Heart left ventricle (tissue), 13 donors: ENCODE measurements at regions not wholly inside any gene's neighbourhood (a gene's known extent, or its start where the extent isn't known, plus 50 kb on each side); places are given as distances from the start of the nearest gene placed in this dataset.

Experiments
- POLR2A ChIP-seq, 2 donors: fragments of 450-650 bp; IDR thresholded peaks; one replicate each; pipeline ENCODE4 v1.6.1; 2017; ENCODE audit warnings: antibody characterized with exemption in 2 of 2, mild to moderate bottlenecking in 2 of 2, moderate library complexity in 2 of 2
- TF ChIP-seq, protein P1 (sequence below), 12 donors: fragments of 200-600 bp; sonication (generic) in 4 of 12; IDR thresholded peaks; one replicate each; pipeline versions ENCODE4 v1.5.0 to v1.8.0; 2018 to 2022; ENCODE audit warnings: antibody characterized with exemption in 12 of 12, mild to moderate bottlenecking in 5 of 12
- donor health status: ischemic (EF 13 %, LVEDD 7.1; RV severe dilation, severe dysfunction).
- donor health status: DM: no; HTN: yes; CAD: no.
- donor health status: DM: no; HTN: no; CAD: no.
- donor health status: ischemic (EF 25% LVEDD 6.9; RV normal size, moderate dysfunction).
- donor health status: ischemic (EF 25% LVEDD 5.7; RV mildly dilated, moderate dysfunction).
- donor health status: ischemic (EF 35%, LVEDD 5.7; RV mildly dilated, moderate dysfunction).
- donor health status: nonischemic (EF 11% LVEDD 7.7; RV severe dilation, severe dysfunction).
- donor health status: DM: yes; HTN: yes; CAD: no.
- donor health status: PGD.
- donor health status: ischemic (EF 29% LVEDD 5.4; RV normal size, mild dysfunction).
- donor health status: nonischemic (EF 23%, LVEDD 6.1; RV moderate dilation, normal function).

DNA sequence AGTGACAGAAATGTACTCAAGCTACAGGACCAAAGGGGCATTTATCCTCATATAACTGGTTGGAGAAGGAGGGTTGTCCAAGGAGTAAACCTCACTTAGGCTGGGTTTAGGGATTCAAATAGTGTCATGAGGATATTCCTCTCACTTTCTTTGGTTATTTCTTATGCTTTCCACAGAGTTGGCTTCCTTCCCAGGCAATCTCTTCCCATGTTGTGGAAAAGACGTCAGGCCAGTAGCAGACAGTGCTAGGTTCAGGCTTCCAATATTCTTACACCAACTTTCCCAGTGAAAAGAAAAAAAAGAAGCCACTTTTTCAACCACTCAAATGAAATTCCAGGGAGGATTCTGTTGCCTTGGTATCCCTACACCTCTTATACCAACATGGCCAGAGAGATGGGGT, 653.0 kb downstream of the C4orf33 start:
- TF ChIP-seq, protein P1, sequence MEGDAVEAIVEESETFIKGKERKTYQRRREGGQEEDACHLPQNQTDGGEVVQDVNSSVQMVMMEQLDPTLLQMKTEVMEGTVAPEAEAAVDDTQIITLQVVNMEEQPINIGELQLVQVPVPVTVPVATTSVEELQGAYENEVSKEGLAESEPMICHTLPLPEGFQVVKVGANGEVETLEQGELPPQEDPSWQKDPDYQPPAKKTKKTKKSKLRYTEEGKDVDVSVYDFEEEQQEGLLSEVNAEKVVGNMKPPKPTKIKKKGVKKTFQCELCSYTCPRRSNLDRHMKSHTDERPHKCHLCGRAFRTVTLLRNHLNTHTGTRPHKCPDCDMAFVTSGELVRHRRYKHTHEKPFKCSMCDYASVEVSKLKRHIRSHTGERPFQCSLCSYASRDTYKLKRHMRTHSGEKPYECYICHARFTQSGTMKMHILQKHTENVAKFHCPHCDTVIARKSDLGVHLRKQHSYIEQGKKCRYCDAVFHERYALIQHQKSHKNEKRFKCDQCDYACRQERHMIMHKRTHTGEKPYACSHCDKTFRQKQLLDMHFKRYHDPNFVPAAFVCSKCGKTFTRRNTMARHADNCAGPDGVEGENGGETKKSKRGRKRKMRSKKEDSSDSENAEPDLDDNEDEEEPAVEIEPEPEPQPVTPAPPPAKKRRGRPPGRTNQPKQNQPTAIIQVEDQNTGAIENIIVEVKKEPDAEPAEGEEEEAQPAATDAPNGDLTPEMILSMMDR (IDR thresholded peaks at IDR 0.05), result no peak
- no peak for TF ChIP-seq POLR2A (IDR thresholded peaks at IDR 0.05)
